SK-N-SH (cell line): ENCODE measurements at regions not wholly inside any gene's neighbourhood (a gene's known extent, or its start where the extent isn't known, plus 50 kb on each side); places are given as distances from the start of the nearest gene placed in this dataset.

Experiments used
- CTCF ChIA-PET: fragments of 300-600, 350-600 bp; formaldehyde crosslinking; extraction: SDS; loops from one replicate; lab custom pipeline; 2021; lab: Yijun Ruan, JAX
- POLR2A ChIA-PET: fragments of 350-600 bp; sonication (Branson Sonifier 250); formaldehyde crosslinking; extraction: SDS; loops from one replicate; lab custom pipeline; 2020; ENCODE audit warnings: antibody characterized with exemption, inconsistent platforms; lab: Yijun Ruan, JAX
- DNase-seq: peaks from one replicate; pipeline ENCODE4 v3.0.0; 2012
- H2AFZ ChIP-seq: fragments of 200-600 bp; sonication (generic); 2 replicates; pipeline ENCODE4 v1.8.1; 2016; ENCODE audit warnings: antibody characterized with exemption, mild to moderate bottlenecking, low read depth
- H3F3A ChIP-seq: fragments of 200-600 bp; sonication (generic); replicated peaks from 2 replicates; pipeline ENCODE3; 2016; ENCODE audit warnings: antibody characterized with exemption, mild to moderate bottlenecking; ENCODE audit not compliant: insufficient read depth
- H3K27ac ChIP-seq, 2 experiments: fragments of 200-500 bp in 1 of 2; fragments of 200-600 bp in 1 of 2; sonication (Bioruptor generic) in 1 of 2; sonication (generic), shearing (Covaris generic) in 1 of 2; 2 replicates each; pipeline versions ENCODE4 v1.5.1 to v1.6.1; 2014 to 2016; ENCODE audit warnings: low read depth in 2 of 2, inconsistent platforms in 1 of 2, low read length in 1 of 2, mild to moderate bottlenecking in 1 of 2, mixed read lengths in 1 of 2
- H3K27me3 ChIP-seq: fragments of 200-600 bp; sonication (generic), shearing (Covaris generic); 2 replicates; pipeline ENCODE4 v1.6.1; 2016; ENCODE audit warnings: mixed run types; ENCODE audit not compliant: insufficient read depth
- H3K36me3 ChIP-seq, 2 experiments: fragments of 200-500 bp in 1 of 2; fragments of 200-600 bp in 1 of 2; sonication (Bioruptor generic) in 1 of 2; sonication (generic) in 1 of 2; replicated peaks in 1 of 2; 2 replicates each; pipeline versions ENCODE3 to v1.5.1; 2014 to 2016; ENCODE audit warnings: low read length in 1 of 2, mild to moderate bottlenecking in 1 of 2; ENCODE audit not compliant: insufficient read depth in 2 of 2, control insufficient read depth in 1 of 2
- H3K4me1 ChIP-seq, 2 experiments: fragments of 200-500 bp in 1 of 2; fragments of 200-600 bp in 1 of 2; sonication (Bioruptor generic) in 1 of 2; sonication (generic), shearing (Covaris generic) in 1 of 2; 2 replicates each; pipeline versions ENCODE4 v1.5.1 to v1.6.1; 2014 to 2016; ENCODE audit warnings: low read depth in 1 of 2, low read length in 1 of 2, mixed run types in 1 of 2; ENCODE audit not compliant: insufficient read depth in 2 of 2, control insufficient read depth in 1 of 2
- H3K4me2 ChIP-seq: fragments of 200-600 bp; sonication (generic), shearing (Covaris generic); 2 replicates; pipeline ENCODE4 v1.6.1; 2017; ENCODE audit warnings: mixed run types
- H3K4me3 ChIP-seq, 2 experiments: fragments of 200-500 bp in 1 of 2; fragments of 200-600 bp in 1 of 2; sonication (Bioruptor generic) in 1 of 2; sonication (generic), shearing (Covaris generic) in 1 of 2; 2 replicates each; pipeline versions ENCODE4 v1.5.1 to v1.8.1; 2014 to 2016; ENCODE audit warnings: low read depth in 2 of 2, inconsistent platforms in 1 of 2, low read length in 1 of 2, mild to moderate bottlenecking in 1 of 2, mixed read lengths in 1 of 2, moderate library complexity in 1 of 2
- H3K79me2 ChIP-seq: fragments of 200-600 bp; sonication (generic); 2 replicates; pipeline ENCODE4 v1.8.1; 2017; ENCODE audit warnings: mild to moderate bottlenecking; ENCODE audit not compliant: insufficient read depth
- H3K9ac ChIP-seq: fragments of 200-600 bp; sonication (generic); 2 replicates; pipeline ENCODE4 v1.6.1; 2017; ENCODE audit warnings: mixed run types
- H3K9me2 ChIP-seq: fragments of 200-600 bp; sonication (generic); 2 replicates; pipeline ENCODE4 v1.6.1; 2017; ENCODE audit warnings: mixed run types
- H3K9me3 ChIP-seq: fragments of 200-600 bp; sonication (generic); 2 replicates; pipeline ENCODE4 v1.6.1; 2017; ENCODE audit warnings: mixed run types, mild to moderate bottlenecking, moderate library complexity
- H4K20me1 ChIP-seq: fragments of 200-600 bp; sonication (generic); 2 replicates; pipeline ENCODE4 v1.6.1; 2017; ENCODE audit warnings: mild to moderate bottlenecking, mixed run types; ENCODE audit not compliant: insufficient read depth
- CHD2 ChIP-seq: fragments of 150-350 bp; IDR thresholded peaks from 2 replicates; pipeline ENCODE4 v1.6.1; 2018; ENCODE audit warnings: low read length; ENCODE audit not compliant: partially characterized antibody
- ELF1 ChIP-seq: IDR thresholded peaks from 2 replicates; pipeline ENCODE4 v1.4.0; 2012
- FOSL2 ChIP-seq: IDR thresholded peaks from 2 replicates; pipeline ENCODE4 v1.4.0; 2012; ENCODE audit warnings: low read depth, mild to moderate bottlenecking, moderate library complexity, borderline replicate concordance
- FOXM1 ChIP-seq: IDR thresholded peaks from 2 replicates; pipeline ENCODE4 v1.4.0; 2012; ENCODE audit warnings: low read depth, mild to moderate bottlenecking
- GABPA ChIP-seq: IDR thresholded peaks from 2 replicates; pipeline ENCODE4 v1.4.0; 2012; ENCODE audit warnings: low read depth, mild to moderate bottlenecking
- GATA2 ChIP-seq: sonication (generic); formaldehyde crosslinking; IDR thresholded peaks from 2 replicates; pipeline ENCODE4 v1.5.0; 2020; ENCODE audit warnings: mild to moderate bottlenecking, missing genetic modification reagents
- JUND ChIP-seq: IDR thresholded peaks from 2 replicates; pipeline ENCODE4 v1.4.0; 2012
- NFIC ChIP-seq: IDR thresholded peaks from 2 replicates; pipeline ENCODE4 v1.4.0; 2012; ENCODE audit warnings: borderline replicate concordance
- NRF1 ChIP-seq: IDR thresholded peaks from 2 replicates; pipeline ENCODE4 v1.6.1; 2012; ENCODE audit warnings: low read depth, mild to moderate bottlenecking, low read length
- POLR2AphosphoS5 ChIP-seq: IDR thresholded peaks from 2 replicates; pipeline ENCODE4 v1.6.1; 2012; ENCODE audit warnings: low read depth, low read length
- RCOR1 ChIP-seq: fragments of 150-350 bp; IDR thresholded peaks from 2 replicates; pipeline ENCODE4 v1.6.1; 2017; ENCODE audit warnings: antibody characterized with exemption, low read length
- RFX5 ChIP-seq: IDR thresholded peaks from 2 replicates; pipeline ENCODE4 v1.6.1; 2012; ENCODE audit warnings: mild to moderate bottlenecking, improper control_type of control experiment, low read length
- TEAD4 ChIP-seq: IDR thresholded peaks from 2 replicates; pipeline ENCODE4 v1.4.0; 2012; ENCODE audit warnings: mild to moderate bottlenecking, borderline replicate concordance; ENCODE audit not compliant: insufficient read depth
- YY1 ChIP-seq: IDR thresholded peaks from 2 replicates; pipeline ENCODE4 v1.4.0; 2012; ENCODE audit warnings: low read depth, mild to moderate bottlenecking
- WGBS: methylation state at CpG from one replicate; pipeline ENCODE4 v1.1.6; 2017; ENCODE audit warnings: low lambda C conversion rate; 5-methylcytosine and 5-hydroxymethylcytosine counted together
- TF ChIP-seq, protein P1 (sequence below): IDR thresholded peaks from 2 replicates; pipeline ENCODE4 v1.4.0; 2012; ENCODE audit warnings: low read depth, borderline replicate concordance
- TF ChIP-seq, protein P2 (sequence below): fragments of 150-350 bp; IDR thresholded peaks from 2 replicates; pipeline ENCODE4 v1.6.1; 2016; ENCODE audit warnings: mild to moderate bottlenecking, low read depth, low read length
- TF ChIP-seq, protein P3 (sequence below): IDR thresholded peaks from 2 replicates; pipeline ENCODE4 v1.4.0; 2012; ENCODE audit warnings: low read depth, borderline replicate concordance
- TF ChIP-seq, protein P4 (sequence below): IDR thresholded peaks from 2 replicates; pipeline ENCODE4 v1.6.1; 2012; ENCODE audit warnings: mild to moderate bottlenecking, low read depth, low read length, moderate library complexity
- TF ChIP-seq, protein P5 (sequence below): IDR thresholded peaks from 2 replicates; pipeline ENCODE4; 2012

DNA sequence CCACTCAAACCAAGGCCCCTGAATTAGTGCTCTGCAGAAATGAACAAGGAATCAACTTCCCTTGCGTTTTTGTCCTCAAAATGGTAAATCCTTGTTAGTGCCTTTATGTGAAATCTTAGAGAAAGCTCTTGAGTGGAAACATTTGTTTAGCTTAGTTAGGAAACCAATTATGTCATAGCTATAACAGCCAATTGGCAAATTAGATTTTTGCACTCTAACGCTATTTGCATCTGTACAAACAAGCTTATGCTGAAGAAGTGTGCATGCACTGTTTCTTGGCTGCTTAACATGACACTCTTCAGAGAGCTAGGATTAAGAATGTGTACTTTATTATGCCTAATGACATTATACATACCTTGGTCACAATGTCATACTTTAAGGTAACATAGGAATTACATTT is 622.6 kb upstream of the SLC35B3 start:
- H3K27ac ChIP-seq = no peak overlapping the region
- H4K20me1 ChIP-seq = no peaks in the 10 kb centered on the region
- H3K4me2 ChIP-seq = no peak overlapping the region
- H2AFZ ChIP-seq = no peak overlapping the region
- no peaks in the 10 kb centered on the region for H3K79me2 ChIP-seq
- ChIA-PET CTCF (interaction anchor here (1.4 kb wide), 1 partner anchor 75 kb away, joined by 3 read pairs; no protein-coding TSS in a partner anchor), POLR2A (no interaction called here)
- no peaks in the 10 kb centered on the region for H3F3A ChIP-seq
- no peaks in the 10 kb centered on the region for H3K9me2 ChIP-seq
- no peak for DNase-seq
- 5% methylated on average over 2 of the region's 2 CpGs for WGBS
- no peak overlapping the region for H3K4me3 ChIP-seq
- TF ChIP-seq NFIC = no peak
- no peak for TF ChIP-seq RFX5
- TF ChIP-seq FOSL2 = no peak
- TF ChIP-seq, protein P1, sequence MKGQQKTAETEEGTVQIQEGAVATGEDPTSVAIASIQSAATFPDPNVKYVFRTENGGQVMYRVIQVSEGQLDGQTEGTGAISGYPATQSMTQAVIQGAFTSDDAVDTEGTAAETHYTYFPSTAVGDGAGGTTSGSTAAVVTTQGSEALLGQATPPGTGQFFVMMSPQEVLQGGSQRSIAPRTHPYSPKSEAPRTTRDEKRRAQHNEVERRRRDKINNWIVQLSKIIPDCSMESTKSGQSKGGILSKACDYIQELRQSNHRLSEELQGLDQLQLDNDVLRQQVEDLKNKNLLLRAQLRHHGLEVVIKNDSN = no peak
- TF ChIP-seq, protein P2, sequence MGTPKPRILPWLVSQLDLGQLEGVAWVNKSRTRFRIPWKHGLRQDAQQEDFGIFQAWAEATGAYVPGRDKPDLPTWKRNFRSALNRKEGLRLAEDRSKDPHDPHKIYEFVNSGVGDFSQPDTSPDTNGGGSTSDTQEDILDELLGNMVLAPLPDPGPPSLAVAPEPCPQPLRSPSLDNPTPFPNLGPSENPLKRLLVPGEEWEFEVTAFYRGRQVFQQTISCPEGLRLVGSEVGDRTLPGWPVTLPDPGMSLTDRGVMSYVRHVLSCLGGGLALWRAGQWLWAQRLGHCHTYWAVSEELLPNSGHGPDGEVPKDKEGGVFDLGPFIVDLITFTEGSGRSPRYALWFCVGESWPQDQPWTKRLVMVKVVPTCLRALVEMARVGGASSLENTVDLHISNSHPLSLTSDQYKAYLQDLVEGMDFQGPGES = no peak
- no peak for TF ChIP-seq POLR2AphosphoS5
- no peak for TF ChIP-seq YY1
- TF ChIP-seq JUND = no peak
- no peak for TF ChIP-seq RCOR1
- TF ChIP-seq FOXM1 = no peak
- no peak for TF ChIP-seq GABPA
- TF ChIP-seq ELF1 = no peak
- no peak for TF ChIP-seq CHD2
- TF ChIP-seq TEAD4 = no peak
- no peak for TF ChIP-seq GATA2 (CRISPR knock-in tag)
- TF ChIP-seq, protein P3, sequence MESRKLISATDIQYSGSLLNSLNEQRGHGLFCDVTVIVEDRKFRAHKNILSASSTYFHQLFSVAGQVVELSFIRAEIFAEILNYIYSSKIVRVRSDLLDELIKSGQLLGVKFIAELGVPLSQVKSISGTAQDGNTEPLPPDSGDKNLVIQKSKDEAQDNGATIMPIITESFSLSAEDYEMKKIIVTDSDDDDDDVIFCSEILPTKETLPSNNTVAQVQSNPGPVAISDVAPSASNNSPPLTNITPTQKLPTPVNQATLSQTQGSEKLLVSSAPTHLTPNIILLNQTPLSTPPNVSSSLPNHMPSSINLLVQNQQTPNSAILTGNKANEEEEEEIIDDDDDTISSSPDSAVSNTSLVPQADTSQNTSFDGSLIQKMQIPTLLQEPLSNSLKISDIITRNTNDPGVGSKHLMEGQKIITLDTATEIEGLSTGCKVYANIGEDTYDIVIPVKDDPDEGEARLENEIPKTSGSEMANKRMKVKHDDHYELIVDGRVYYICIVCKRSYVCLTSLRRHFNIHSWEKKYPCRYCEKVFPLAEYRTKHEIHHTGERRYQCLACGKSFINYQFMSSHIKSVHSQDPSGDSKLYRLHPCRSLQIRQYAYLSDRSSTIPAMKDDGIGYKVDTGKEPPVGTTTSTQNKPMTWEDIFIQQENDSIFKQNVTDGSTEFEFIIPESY = no peak
- TF ChIP-seq, protein P4, sequence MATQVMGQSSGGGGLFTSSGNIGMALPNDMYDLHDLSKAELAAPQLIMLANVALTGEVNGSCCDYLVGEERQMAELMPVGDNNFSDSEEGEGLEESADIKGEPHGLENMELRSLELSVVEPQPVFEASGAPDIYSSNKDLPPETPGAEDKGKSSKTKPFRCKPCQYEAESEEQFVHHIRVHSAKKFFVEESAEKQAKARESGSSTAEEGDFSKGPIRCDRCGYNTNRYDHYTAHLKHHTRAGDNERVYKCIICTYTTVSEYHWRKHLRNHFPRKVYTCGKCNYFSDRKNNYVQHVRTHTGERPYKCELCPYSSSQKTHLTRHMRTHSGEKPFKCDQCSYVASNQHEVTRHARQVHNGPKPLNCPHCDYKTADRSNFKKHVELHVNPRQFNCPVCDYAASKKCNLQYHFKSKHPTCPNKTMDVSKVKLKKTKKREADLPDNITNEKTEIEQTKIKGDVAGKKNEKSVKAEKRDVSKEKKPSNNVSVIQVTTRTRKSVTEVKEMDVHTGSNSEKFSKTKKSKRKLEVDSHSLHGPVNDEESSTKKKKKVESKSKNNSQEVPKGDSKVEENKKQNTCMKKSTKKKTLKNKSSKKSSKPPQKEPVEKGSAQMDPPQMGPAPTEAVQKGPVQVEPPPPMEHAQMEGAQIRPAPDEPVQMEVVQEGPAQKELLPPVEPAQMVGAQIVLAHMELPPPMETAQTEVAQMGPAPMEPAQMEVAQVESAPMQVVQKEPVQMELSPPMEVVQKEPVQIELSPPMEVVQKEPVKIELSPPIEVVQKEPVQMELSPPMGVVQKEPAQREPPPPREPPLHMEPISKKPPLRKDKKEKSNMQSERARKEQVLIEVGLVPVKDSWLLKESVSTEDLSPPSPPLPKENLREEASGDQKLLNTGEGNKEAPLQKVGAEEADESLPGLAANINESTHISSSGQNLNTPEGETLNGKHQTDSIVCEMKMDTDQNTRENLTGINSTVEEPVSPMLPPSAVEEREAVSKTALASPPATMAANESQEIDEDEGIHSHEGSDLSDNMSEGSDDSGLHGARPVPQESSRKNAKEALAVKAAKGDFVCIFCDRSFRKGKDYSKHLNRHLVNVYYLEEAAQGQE = no peak
- no peak for TF ChIP-seq NRF1
- TF ChIP-seq, protein P5, sequence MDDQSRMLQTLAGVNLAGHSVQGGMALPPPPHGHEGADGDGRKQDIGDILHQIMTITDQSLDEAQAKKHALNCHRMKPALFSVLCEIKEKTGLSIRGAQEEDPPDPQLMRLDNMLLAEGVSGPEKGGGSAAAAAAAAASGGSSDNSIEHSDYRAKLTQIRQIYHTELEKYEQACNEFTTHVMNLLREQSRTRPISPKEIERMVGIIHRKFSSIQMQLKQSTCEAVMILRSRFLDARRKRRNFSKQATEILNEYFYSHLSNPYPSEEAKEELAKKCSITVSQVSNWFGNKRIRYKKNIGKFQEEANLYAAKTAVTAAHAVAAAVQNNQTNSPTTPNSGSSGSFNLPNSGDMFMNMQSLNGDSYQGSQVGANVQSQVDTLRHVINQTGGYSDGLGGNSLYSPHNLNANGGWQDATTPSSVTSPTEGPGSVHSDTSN = no peak
- no peaks in the 10 kb centered on the region for H3K27me3 ChIP-seq
- H3K9me3 ChIP-seq = no peaks in the 10 kb centered on the region
- no peaks in the 10 kb centered on the region for H3K36me3 ChIP-seq
- no peaks in the 10 kb centered on the region for H3K4me1 ChIP-seq
- no peak overlapping the region for H3K9ac ChIP-seq
